HG03520 (cell line): ENCODE measurements at regions not wholly inside any gene's neighbourhood (a gene's known extent, or its start where the extent isn't known, plus 50 kb on each side); places are given as distances from the start of the nearest gene placed in this dataset.
A peak's percentile ranks its signal among the peaks of the same experiment; 100 is the strongest.
"Not testable (repeated sequence)": the region's sequence is repeated elsewhere in the genome, so short reads cannot be mapped to it uniquely, and the experiment has no call there.

Experiments
- ATAC-seq: cut with Tn5 transposase; IDR thresholded peaks from one replicate; pipeline ENCODE4 v1.9.1; 2021; ENCODE audit warnings: mild to moderate bottlenecking, moderate library complexity; ENCODE audit not compliant: unreplicated experiment

DNA sequence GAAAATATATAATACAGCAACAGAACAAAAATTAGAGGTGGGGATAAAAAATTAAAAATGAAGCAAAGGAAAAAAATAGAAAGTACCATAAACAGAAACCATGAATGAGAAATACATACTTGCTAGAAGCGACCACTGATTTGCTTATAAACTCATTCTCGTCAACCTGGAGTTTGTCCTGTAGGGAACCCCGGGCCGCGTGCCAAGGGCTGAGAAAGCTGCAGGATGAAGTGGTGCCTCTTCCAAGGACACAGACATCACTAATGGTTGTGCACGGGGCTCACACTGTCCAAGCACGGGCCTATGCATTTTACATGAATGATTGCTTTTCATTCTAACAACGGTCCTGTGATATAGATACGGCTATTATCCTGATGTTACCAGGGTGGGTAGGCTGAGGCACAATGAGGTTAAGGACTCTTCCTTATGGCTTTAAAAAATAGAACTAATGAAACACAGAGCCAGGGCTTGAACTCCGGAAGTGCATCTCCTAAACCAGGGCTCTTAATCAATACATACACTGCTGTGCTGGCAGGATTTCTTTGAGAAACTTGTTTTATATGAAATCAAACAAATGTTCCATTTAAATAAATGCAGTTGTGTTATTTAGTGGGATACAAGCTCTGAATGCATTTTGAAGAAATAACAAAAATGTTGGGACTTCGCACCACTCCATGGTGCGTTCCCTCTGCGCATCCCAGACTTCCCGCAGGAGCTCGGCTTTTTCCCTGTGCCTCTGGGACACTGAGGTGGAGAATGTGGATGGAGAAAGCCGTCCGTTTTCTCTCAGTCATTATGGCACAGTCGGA, 113.9 kb upstream of the PHACTR3 start:
- ATAC-seq, result not testable (repeated sequence)

DNA sequence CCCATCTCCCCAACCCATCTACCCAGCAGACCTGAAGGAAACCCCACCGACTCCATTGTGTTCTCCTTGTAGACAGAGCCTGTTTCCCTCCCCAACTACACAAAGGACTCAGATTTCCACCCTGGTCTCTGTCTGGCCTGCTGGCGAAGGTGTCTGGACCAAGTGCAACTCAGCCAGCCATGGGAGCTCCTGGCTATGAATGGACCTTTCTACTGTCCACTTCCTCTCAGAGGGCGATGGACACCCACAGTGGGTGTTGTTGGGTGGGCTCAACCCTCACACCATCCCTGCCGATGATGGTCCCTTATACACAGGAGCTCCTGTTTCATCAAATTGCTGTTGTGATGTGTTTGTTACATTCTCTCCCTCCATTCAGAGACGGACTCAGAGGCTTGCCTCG, 112.5 kb upstream of the PHACTR3 start:
- no peak for ATAC-seq

DNA sequence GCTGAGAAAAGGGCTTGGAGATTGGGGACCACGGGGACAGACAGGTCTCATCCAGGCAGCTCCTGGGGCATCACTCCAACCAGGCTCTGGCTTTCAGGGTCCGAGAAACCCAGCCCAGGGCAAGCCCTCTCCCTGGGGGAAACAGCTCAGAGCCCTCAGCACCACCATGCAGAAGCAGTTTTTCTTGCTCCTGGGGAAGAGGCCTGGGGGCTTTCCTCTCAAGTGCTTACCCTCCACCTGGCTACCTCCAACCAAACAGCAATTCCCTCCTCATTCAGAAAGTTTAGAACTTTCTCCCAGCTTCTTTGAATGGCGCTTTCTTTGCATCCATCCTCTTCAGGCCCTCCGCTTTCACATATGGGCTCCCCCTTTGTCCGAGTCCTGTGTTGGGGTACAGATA, 110.4 kb upstream of the PHACTR3 start:
- no peak for ATAC-seq

DNA sequence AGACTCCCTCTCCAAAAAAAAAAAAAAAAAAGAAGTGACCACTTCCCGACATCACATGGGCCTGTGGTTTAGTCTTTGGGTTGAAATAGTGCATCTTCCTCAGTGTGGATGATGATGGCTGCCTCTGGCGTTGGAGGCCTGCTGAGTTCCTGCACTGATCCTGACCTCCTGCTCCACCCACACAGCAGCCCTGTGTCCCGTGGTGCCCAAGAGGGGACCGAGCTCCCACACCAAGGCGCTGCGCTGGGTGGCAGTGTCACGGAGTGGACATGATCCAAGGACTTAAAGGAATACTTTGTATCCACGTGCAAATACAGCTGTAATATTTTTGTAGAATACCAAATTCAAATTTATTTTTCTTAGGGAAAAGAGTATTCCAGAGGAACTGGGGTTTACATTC, 109.2 kb upstream of the PHACTR3 start:
- ATAC-seq, result no peak

DNA sequence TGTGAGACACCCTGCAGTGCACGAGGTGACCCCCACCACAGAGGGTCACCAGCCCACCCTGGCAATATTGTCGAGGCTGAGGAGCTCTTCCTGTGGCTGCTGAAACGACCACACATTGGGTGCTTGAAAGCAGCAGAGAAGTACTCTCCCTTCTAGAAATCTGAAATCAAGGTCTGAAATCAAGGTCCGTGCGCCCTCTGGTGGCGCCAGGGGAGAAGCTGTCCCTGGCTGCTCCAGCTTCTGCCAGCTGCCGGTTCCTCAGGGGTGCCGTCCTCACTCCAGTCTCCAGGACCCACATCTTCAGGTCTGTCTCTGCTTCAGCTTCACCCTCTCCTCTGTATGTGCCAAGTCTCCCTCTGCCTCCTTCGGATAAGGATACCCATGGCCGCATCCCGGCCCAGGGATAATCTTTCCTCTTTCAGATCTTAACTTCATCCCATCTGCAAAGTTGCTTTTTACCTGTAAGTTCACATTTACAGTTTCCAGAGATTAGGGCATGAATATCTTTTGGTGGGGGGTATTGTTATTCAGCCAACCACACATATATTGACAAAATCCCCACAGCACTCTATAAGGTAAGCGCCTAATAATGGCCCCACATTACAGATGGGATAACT, 108.3 kb upstream of the PHACTR3 start:
- no peak for ATAC-seq

DNA sequence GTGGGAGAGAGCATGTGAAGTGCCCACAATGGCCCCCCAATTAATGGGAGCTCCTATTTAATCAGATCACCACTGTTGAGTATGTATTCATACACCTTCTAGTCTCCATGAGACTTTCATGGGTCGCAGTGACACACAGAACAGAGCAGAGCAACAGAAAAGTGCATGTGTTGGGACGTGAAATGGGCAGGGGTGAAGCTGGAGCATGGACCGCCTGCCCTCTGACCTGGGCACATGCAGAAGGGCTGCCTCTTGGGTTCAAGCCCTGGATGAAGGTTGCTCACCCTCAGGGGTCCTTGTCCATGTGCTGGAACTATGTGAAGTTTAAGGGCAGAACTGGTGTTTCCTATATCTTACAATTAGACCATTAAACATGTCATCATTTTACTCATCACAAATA, 106.0 kb upstream of the PHACTR3 start:
- ATAC-seq, result no peak

DNA sequence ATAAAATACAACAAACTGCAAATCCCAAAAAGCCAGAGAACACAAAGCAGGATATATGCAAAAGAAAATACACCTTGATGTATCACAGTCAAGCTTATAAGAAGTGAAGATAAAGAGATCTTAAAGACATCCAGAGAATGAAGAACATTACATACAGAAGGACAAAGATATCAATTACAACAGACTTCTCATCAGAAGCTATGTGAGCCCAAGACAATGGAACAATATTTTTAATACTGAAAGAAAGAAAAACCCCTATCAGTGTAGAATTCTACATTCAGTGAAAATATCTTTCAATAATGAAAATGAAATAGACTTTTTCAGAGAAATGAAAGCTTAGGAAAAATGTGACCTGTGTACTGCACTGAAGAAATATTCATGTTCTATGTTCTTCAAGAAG, 104.5 kb upstream of the PHACTR3 start:
- no peak for ATAC-seq

DNA sequence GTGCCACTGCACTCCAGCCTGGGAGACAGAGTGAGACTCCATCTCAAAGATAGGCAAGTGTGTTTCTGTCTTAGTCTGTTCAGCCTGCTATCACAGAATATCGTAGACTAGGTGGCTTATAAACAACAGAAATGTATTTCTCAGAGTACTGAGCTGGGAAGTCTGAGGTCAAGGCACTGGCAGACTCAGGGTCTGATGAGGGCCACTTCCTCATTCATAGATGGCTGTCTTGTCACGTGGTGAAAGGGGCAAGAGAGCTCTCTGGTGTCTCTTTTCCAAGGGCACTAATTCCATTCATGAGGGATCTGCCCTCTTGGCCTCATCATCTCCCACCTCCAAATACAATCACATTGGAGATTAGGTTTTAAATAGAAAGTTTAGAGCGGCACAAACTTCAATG, 95.6 kb upstream of the PHACTR3 start:
- ATAC-seq, result no peak

DNA sequence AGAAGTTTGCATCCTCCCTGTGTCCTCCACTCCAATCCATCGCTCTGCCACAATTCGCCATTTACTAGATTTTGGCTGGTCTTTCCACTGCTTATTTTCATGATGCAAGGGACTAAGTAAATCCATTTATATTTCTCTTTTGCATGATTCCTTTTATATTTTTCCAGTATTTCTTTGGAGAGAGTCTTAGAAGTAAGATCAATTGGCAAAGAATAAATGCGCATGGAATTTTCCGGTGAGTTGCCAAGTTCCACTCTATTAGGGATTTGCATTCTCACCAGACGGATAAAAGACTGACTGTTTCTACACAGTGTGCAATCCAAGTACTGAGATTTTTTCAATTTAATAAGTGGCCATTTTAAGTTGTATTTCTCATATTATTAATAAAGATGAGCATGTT, 91.7 kb upstream of the PHACTR3 start:
- ATAC-seq, result no peak

DNA sequence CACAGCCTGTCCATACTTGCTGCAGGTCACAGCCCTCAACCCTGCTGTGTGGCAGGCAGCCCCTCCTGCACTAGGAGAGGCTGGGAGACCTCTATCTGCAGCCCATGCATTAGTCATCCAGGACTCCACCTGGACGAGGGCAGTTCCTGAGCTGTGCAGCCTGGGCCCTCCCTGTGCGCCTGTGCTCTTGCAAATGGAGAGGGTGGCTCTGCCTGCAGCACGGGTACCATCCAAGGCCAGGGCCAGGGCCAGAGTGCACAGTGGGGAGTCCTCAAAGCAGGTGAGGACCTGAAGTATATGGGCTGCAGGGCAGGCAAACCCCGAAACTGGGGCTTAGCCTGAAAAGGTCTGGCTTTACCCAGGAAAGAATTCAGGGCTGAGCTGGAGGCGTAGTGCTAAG, 89.8 kb upstream of the PHACTR3 start:
- no peak for ATAC-seq

DNA sequence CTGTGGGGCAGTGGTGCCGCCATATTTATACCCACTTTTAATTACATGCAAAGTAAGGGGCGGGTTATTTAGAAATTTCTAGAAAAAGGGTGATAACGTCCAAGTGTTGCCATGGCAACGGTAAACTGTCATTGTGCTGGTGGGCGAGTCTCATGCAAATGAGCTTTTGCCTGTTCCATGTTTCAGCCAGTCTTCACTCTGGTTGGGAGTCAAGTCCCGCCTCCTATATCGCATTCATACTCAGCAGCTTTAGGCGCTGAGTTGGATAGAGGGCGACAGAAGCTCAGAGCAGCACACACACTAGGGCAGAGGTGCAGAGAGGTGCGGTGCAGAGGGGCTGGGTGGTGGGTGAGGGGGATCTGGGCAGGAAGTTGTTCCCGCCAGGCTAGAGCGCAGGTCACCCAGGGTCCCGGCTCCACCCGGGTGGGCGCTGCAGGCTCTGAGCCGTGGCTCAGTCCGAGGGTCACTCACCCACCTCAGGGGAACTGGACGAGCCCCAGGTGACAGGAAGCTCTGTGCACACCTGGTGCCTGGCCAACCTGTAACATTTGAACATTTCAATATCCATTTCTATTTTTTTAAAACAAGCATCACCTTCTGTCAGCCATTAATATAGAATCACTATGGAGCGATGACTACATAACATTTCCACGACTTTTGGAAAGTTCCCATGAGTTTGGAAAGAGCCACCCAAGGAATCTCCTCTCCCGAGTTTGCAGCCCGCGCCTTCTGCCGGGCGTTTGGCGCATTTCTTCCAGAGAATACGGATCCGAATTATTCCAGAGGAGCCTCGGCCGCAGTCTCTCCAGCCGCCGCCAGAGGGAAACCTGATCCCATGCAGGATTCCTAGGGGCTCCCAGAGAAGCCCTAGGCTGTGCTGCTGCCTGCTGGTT, 89.1 kb upstream of the PHACTR3 start:
- ATAC-seq, result no peak

DNA sequence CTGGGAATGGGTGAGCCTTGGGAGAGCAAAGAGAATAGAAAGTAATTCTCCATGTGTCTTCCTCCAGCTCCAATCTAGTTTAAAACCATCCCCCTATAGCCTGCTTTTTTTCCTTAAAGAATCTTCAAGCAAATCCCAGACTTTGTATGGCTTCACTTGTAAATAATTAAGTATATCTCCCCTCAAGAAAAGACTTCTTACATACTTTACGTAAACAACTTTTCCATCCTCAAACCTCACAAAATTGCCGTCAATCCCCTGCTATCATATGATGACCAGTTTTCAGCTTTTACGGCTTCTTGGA, 88.5 kb upstream of the PHACTR3 start:
- no peak for ATAC-seq

DNA sequence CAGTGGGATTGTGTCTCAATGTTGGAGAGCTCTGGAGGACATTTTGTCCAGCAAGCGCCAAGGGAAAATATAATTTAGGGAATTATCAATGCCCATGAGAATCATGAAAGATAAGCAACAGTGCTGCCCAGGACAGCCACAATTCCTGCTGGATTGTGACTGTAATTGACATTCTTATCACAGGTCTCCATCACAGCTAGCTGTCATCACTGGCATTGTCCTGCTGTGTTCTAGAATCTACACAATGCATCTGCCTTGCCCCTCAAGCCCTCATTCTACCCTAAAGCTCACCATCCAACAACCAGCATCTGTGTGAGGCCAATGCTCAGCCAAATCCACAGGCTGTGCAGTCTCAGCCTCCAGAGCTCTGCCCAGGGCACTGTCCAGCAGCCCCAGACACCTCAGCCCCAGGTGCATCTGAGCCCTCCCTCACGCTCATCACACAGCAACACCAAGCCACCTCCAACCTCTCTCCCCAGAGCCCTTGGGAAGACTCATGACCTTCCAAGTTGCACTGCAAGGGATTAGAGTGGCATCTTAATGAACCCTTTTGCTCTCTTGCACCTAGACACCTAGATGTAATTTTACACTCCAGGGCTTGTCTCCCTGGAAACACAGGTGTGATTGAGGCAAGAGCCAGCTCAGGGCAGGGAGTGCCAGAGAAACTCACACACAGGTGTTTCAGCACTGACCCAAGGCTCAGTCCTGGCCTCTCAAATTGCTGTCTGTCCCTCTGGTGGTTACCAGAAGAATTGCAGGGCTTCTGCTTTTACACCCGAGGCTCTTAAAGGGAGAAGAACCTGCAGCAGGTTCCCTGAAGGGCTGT, 85.2 kb upstream of the PHACTR3 start:
- peak; percentile 64 for ATAC-seq

DNA sequence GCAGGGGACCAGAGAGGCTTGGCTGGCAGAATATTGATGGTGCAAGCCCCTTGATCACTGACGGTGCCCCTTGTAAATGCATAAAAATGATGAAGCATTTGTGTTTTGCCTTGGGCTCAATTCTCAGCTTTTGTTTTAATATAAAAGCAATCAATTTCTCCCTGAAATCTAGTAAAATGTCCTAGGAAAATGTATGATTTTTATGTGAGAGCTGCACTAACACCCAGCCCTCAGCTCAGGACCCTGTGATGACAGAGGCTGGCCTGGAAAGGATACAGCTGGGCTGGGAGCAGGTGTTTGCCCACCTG, 84.7 kb upstream of the PHACTR3 start:
- no peak for ATAC-seq

DNA sequence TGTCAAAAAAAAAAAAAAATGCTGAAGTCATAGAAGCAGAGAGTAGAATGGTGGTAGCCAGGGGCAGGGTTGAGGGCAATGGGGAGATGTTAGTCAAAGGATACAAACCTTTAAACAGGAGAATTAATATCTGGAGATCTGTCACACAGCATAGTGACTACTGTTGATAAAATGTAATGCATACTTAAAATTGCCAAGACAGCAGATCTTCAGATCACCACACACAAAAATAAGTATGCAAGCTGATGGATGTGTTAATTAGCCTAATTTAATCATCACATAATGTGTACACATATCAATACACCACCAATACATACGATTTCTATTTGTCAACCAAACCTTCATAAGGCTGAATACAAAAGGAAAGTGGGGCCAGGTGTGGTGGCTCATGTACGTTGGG, 83.5 kb upstream of the PHACTR3 start:
- no peak for ATAC-seq

DNA sequence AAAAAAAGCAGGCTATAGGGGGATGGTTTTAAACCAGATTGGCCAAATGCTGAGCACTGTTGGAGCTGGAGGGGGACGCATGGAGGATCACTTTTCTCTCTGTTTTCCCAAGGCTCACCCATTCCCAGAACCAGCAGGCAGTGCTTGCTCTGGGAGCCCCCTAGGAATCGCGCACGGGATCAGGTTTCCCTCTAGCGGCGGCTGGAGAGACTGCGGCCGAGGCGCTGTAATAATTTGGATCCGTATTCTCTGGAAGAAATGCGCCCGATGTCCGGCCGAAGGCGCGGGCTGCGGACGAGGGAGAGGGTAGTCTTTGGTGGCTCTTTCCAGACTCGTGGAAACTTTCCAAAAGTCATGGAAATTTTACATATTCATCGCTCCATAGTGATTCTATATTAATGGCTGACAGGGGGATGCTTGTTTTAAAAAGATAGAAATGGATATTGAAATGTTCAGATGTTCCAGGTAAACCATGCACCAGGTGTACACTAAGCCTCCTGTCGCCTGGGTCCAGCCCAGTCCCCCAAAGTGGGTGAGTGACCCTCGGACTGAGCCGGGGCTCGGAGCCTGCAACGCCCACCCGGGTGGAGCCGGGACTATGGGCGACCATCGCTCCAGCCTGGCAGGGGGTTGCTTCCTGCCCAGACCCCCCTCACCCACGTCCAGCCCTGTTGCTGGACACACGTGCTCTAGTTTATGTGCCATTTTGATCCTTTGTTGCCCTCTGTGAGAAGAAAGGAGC, 78.7 kb upstream of the PHACTR3 start:
- ATAC-seq, result peak; percentile 58

DNA sequence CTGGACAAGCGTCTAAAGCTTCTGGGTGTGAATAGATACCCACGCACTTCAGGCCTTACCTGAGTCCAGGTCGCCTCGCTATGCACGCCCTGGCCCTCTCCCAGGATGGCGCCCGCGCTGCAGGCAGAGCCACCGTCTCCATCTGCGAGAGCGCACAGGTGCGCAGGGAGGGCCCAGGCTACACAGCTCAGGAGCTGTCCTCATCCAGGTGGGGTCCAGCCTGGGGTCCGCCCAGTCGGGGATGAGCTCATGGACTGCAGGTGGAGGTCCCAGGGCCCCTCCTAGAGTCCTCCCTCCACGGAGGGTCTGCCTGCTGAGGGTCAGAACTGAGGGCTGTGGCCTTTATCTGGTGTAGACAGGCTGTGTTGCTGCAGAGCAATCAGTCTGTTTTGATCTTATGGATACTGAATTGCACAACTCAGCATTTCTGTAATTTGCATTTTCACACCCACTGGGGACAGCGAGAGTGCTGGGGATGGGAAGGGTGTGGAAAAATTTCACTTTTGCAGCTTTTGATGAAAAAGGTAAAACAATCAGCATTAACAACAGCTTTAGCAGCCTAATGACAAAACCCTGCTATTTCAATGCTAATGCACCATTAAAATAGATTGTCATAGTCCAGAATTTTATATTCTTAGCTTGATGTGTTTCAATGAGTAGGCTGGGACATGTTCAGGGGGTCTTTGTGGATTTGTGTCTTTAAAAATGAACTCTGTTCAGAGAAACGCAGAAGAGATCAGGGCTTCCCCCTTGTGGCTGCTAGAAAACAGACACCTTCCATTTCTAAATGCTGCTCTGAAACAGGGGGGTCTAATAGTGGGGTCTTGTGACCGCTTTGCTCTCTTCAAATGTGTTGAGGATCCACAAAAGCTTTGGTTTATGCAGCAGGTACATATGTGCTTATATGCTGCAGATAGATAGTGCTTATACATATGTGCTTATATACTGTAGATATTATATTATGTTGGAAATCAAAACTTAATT, 77.8 kb upstream of the PHACTR3 start:
- no peak for ATAC-seq

DNA sequence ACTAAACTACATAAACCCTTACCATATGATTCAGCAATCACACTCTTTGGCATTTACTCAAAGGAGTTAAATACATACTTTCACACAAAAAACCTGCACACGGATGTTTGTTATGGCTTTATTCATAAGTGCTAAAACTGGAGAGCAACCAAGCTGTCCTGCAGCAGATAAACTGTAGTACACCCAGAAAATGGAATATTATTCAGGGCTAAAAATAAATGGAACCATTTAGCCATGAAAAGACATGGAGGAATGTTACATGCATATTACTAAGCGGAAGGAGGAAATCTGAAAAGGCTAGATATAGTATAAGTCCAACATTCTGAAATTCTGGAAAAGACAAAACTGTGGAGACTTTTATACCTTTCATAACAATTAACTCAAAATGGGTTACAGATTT, 73.6 kb upstream of the PHACTR3 start:
- no peak for ATAC-seq

DNA sequence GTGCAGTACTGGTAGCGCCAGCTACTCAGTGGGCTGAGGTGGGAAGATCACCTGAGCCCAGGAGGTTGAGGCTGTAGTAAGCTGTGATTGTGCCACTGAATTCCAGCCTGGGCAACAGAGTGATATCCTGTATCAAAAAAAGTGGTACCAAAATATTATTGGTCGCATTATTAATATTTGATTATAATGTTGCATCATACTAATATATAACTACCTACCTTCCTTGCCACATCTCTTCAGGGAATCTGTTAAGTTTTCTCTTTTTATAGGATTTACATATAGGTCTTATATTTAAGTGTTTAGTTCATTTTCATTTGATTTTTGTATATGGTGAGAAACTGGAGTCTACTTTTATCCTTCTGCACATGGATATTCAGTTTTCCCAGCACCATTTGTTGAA, 66.3 kb upstream of the PHACTR3 start:
- ATAC-seq, result no peak
